Kidney epithelial cell (primary cell): ENCODE measurements at regions not wholly inside any gene's neighbourhood (a gene's known extent, or its start where the extent isn't known, plus 50 kb on each side); places are given as distances from the start of the nearest gene placed in this dataset.

ENCODE experiments used
- DNase-seq: peaks from one replicate; pipeline ENCODE4 v3.0.0-alpha.2; 2010; ENCODE audit warnings: low read depth
- H3K27me3 ChIP-seq: 2 replicates; pipeline ENCODE4 v1.6.0; 2011; ENCODE audit warnings: low read length; ENCODE audit not compliant: control insufficient read depth, insufficient read depth
- H3K36me3 ChIP-seq: 2 replicates; pipeline ENCODE4 v1.5.1; 2011; ENCODE audit warnings: low read length; ENCODE audit not compliant: control insufficient read depth, insufficient read depth
- H3K4me3 ChIP-seq: 2 replicates; pipeline ENCODE4 v1.5.1; 2011; ENCODE audit warnings: low read depth, mild to moderate bottlenecking, control low read depth, low read length
- CTCF ChIP-seq: IDR thresholded peaks from 2 replicates; pipeline ENCODE4 v1.5.1; 2011; ENCODE audit warnings: mild to moderate bottlenecking, moderate library complexity, low read length, control low read depth, inconsistent platforms; ENCODE audit not compliant: insufficient read depth, poor library complexity, severe bottlenecking

- no peaks in the 10 kb centered on the region for H3K36me3 ChIP-seq
- H3K4me3 ChIP-seq = no peak overlapping the region
- H3K27me3 ChIP-seq = no peaks in the 10 kb centered on the region
- no peak for DNase-seq
- no peak for TF ChIP-seq CTCF
Observed at GRCh38 chr13:55190996-55191395, 1949.7 kb upstream of the PRR20A start.

- Histone ChIP-seq H3K4me3 (no peak overlapping the region), H3K27me3 (no peaks in the 10 kb centered on the region), H3K36me3 (no peaks in the 10 kb centered on the region)
- TF ChIP-seq CTCF = no peak
- DNase-seq = no peak
Observed at GRCh38 chr13:55199134-55199533, 1941.6 kb upstream of the PRR20A start.

- DNase-seq = no peak
- Histone ChIP-seq H3K4me3 (no peak overlapping the region), H3K36me3 (no peaks in the 10 kb centered on the region), H3K27me3 (no peaks in the 10 kb centered on the region)
- no peak for TF ChIP-seq CTCF
Observed at GRCh38 chr13:55214841-55215345, 1925.8 kb upstream of the PRR20A start.

GRCh38 chr13:55219538-55219937 lies 1921.2 kb upstream of the PRR20A start:
- Histone ChIP-seq H3K36me3 (no peaks in the 10 kb centered on the region), H3K4me3 (no peak overlapping the region), H3K27me3 (no peaks in the 10 kb centered on the region)
- TF ChIP-seq CTCF = no peak
- no peak for DNase-seq

- Histone ChIP-seq H3K36me3 (no peaks in the 10 kb centered on the region), H3K27me3 (no peaks in the 10 kb centered on the region), H3K4me3 (no peak overlapping the region)
- TF ChIP-seq CTCF = no peak
- no peak for DNase-seq
Observed at GRCh38 chr13:55229906-55230569, 1910.7 kb upstream of the PRR20A start.

GRCh38 chr13:55230570-55230908 lies 1910.2 kb upstream of the PRR20A start:
- no peak overlapping the region for H3K4me3 ChIP-seq
- TF ChIP-seq CTCF = no peak
- no peak for DNase-seq
- H3K36me3 ChIP-seq = no peaks in the 10 kb centered on the region
- H3K27me3 ChIP-seq = no peaks in the 10 kb centered on the region
